GM12865 (cell line): ENCODE measurements at regions not wholly inside any gene's neighbourhood (a gene's known extent, or its start where the extent isn't known, plus 50 kb on each side); places are given as distances from the start of the nearest gene placed in this dataset.
A peak's percentile ranks its signal among the peaks of the same experiment; 100 is the strongest.

Experiments used
- DNase-seq: peaks from one replicate; pipeline ENCODE4 v3.0.0; 2010; ENCODE audit warnings: low read depth
- H3K4me3 ChIP-seq: 2 replicates; pipeline ENCODE4 v1.5.1; 2011; ENCODE audit warnings: mild to moderate bottlenecking, low read depth, low read length, control low read depth
- CTCF ChIP-seq: IDR thresholded peaks from 2 replicates; pipeline ENCODE4 v1.5.1; 2011; ENCODE audit warnings: low read length, control low read depth, low read depth, inconsistent platforms; ENCODE audit not compliant: insufficient read depth; ENCODE audit errors: missing control alignments

- no peak for TF ChIP-seq CTCF
- H3K4me3 ChIP-seq: no peak overlapping the region
- no peak for DNase-seq
These were observed 130.6 kb upstream of the ZNF236 start for GRCh38 chr18:76691800-76692199.

DNA sequence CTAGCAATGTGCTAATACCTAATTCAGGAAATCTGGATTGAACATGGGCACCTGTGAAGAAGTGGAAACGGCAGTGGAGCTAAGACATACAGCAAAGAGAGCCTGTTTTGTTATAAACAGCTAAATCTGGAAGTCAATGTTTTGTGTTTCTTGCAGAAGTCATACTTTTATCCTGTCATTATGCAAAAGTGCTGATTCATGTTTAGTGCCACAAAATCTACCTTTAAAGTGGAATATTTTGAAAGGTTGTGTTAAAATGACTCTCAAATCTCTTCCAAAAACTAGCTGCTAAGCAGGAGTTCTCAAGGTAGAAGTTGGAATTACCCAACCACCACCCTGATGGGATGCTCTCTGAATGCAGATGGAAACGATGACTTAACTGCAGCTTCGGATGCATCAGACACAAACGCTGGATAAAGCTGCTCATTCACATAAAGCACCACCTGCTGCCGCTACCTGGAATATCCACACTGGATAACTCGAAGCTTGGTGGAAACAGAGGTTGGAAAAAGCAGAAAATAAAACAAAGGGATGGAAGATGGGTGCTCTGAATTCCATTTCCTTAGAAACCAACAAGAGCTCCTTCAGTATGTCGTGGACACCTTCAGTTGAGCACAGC is 132.6 kb upstream of the ZNF236 start:
- no peak overlapping the region for H3K4me3 ChIP-seq
- TF ChIP-seq CTCF: no peak
- no peak for DNase-seq

DNA sequence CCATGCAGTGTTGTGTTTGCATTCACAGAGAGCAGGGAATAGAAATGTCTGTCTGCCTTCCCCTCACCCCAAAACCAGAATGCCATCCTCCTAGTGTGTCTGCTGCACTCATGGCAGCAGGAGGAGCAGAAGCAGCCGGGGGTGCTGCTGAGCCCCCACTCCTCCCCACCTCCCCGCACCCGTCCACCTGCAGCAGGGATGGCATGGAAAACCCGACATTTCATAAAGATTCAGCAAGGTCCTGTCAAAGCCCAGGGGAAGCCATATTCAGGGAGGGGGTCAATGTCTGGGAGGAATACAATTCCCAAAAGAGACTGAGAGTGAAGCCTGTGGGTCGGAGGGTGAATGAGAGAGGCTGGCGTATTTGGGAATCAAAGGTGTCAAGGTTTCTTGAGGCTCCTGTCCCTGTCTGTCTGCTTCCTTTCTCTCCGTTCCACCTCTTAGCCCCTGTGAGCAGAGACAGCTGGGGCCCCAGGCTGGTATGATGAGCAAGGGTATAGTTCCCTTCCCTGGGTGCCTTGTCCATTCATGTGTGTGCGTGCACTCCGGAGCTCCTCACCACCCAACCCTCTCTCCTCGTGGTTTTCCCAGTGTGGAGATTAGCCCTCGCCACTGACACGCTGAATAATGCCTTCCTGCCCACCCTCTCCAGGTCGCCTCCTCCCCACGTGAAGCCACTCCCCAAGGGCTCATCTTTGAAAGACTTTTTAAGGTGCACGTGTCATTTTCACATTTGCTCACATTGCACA is 133.5 kb upstream of the ZNF236 start:
- H3K4me3 ChIP-seq: no peak overlapping the region
- no peak for DNase-seq
- TF ChIP-seq CTCF: no peak

DNA sequence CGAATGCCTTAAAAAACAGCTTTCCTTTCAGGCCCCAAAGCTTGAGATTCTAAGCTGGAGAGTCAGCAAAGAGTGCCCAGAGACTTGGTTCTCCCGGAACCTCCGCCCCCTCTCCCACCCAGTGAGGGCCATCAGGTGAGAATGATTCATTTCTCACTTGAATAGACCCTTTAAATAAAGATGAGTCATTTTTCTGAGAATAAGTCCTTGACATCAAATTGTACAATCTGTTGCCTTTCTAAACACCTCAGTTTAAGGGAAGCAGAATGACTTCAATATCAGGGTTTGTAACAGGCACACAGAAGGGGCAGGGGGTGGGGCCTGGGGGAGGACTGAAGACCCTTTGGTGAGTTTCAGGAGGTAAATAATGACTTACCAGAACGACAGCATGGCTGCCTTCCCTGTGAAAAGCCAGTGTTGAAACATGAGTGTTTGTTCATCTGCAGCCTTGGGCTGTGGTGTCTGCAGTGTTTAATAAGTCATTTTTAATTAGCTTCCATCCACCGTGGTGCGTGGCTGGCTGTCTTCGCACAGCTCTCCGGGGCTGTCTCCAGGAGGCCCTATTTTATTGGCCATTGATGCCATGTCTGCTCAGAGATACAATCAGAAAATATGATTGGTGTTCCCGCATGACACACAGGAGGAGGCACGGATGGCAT is 134.9 kb upstream of the ZNF236 start:
- H3K4me3 ChIP-seq: no peak overlapping the region
- no peak for TF ChIP-seq CTCF
- DNase-seq: no peak

DNA sequence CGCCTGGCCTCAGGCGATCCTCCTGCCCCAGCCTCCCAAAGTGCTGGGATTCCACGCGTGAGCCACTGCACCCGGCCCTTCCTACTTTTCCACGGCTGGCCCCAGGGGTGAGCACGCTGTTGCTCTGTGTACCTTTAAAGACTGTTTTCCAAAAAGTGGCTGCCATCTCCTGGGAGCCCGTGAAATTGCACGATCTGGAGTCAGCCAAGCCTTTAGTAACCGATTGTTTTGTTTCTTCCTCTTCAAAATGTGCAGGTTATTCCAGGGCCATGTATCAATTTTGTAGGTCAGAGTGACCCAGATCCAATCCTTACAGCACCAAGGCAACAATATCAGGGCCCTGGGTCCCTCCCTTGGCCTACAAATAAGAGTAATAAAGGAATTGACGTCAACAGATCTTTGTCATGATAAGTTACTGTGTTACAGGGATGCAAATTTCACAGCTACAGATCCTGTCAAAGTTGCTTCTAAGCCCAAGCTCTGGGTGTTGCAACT is 135.6 kb upstream of the ZNF236 start:
- no peak overlapping the region for H3K4me3 ChIP-seq
- peak; percentile 48 for DNase-seq
- peak; percentile 53 for TF ChIP-seq CTCF

DNA sequence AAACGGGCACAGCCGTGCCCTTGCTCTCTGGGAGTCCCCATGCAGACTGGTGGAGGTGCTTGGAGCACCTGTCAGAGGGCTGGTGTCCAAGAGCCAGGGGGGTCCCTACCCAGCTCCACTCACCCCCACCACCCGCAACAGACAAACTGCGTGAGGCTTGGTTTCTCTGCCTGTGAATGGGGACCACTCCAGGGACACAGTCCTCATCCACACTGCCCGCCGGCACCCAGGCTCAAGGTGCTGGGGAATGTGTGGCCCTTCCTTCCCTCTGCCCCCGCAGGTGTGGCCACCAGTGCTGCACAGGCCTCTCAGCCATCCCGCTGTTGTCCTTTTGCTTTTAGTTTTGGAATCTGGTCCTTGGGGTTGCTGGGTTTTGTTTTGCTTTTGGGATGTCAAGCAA is 136.5 kb upstream of the ZNF236 start:
- no peak for TF ChIP-seq CTCF
- H3K4me3 ChIP-seq: no peak overlapping the region
- DNase-seq: no peak
